ENCODE measurements at regions not wholly inside any gene's neighbourhood (a gene's known extent, or its start where the extent isn't known, plus 50 kb on each side); places are given as distances from the start of the nearest gene placed in this dataset.

GRCh38 chr2:8146132-8147005 lies 535.5 kb upstream of the ID2 start:
- DNase-seq (ENCODE audit: low read depth): peak; percentile 29
- TF ChIP-seq CTCF (IDR thresholded peaks at IDR 0.05; ENCODE audit: low read length, missing control alignments): no peak
- H3K4me3 ChIP-seq (replicated peaks; ENCODE audit: low read depth, low read length): no peak overlapping the region

- no peak for TF ChIP-seq CTCF (IDR thresholded peaks at IDR 0.05; ENCODE audit: low read length, missing control alignments)
These were observed 533.4 kb upstream of the ID2 start for GRCh38 chr2:8148260-8149006.

GRCh38 chr2:8149007-8149405 lies 532.9 kb upstream of the ID2 start:
- no peak for TF ChIP-seq CTCF (IDR thresholded peaks at IDR 0.05; ENCODE audit: low read length, missing control alignments)
- H3K4me3 ChIP-seq (replicated peaks; ENCODE audit: low read depth, low read length): no peak overlapping the region
- no peak for DNase-seq (ENCODE audit: low read depth)

More at GRCh38 chr2:8148260-8149006, 533.4 kb upstream of the ID2 start:
- peak; percentile 87 for DNase-seq (ENCODE audit: low read depth)
- no peak overlapping the region for H3K4me3 ChIP-seq (replicated peaks; ENCODE audit: low read depth, low read length)

GRCh38 chr2:8149985-8150539 lies 531.8 kb upstream of the ID2 start:
- peak; percentile 55 for DNase-seq (ENCODE audit: low read depth)
- H3K4me3 ChIP-seq (replicated peaks; ENCODE audit: low read depth, low read length): no peak overlapping the region
- no peak for TF ChIP-seq CTCF (IDR thresholded peaks at IDR 0.05; ENCODE audit: low read length, missing control alignments)

- TF ChIP-seq CTCF (IDR thresholded peaks at IDR 0.05; ENCODE audit: low read length, missing control alignments): no peak
- no peak for DNase-seq (ENCODE audit: low read depth)
- no peak overlapping the region for H3K4me3 ChIP-seq (replicated peaks; ENCODE audit: low read depth, low read length)
These were observed 530.0 kb upstream of the ID2 start for GRCh38 chr2:8151888-8152287.

- TF ChIP-seq CTCF (IDR thresholded peaks at IDR 0.05; ENCODE audit: low read length, missing control alignments): no peak
- DNase-seq (ENCODE audit: low read depth): no peak
- H3K4me3 ChIP-seq (replicated peaks; ENCODE audit: low read depth, low read length): no peak overlapping the region
These were observed 529.2 kb upstream of the ID2 start for GRCh38 chr2:8152392-8153257.

All from fibroblast of pulmonary artery (primary cell).